Naive B cell (primary cell): ENCODE measurements at regions not wholly inside any gene's neighbourhood (a gene's known extent, or its start where the extent isn't known, plus 50 kb on each side); places are given as distances from the start of the nearest gene placed in this dataset.
"Not testable (repeated sequence)": the region's sequence is repeated elsewhere in the genome, so short reads cannot be mapped to it uniquely, and the experiment has no call there.

Source experiments
- ATAC-seq, 2 donors: fragments of 150-1000 bp; cut with Tn5 transposase; 2 replicates each; pipeline ENCODE4 v1.10.0; 2021; ENCODE audit warnings: low read depth in 2 of 2, mild to moderate bottlenecking in 2 of 2, moderate library complexity in 2 of 2
- DNase-seq: peaks from one replicate; pipeline ENCODE4 v3.0.0; 2022
- H3K27ac Mint-ChIP-seq, 6 donors: one replicate each; pipeline ENCODE4 v1.8.0; 2020 to 2022; ENCODE audit warnings: mild to moderate bottlenecking in 6 of 6, mixed read lengths in 6 of 6, moderate library complexity in 5 of 6, inconsistent platforms in 2 of 6
- H3K27me3 Mint-ChIP-seq, 3 donors: one replicate each; pipeline ENCODE4 v1.8.0; 2021 to 2022; ENCODE audit warnings: mixed read lengths in 3 of 3, mild to moderate bottlenecking in 1 of 3
- H3K36me3 Mint-ChIP-seq, 2 donors: one replicate each; pipeline ENCODE4 v1.8.0; 2020 to 2022; ENCODE audit warnings: mixed read lengths in 2 of 2, inconsistent platforms in 1 of 2, mild to moderate bottlenecking in 1 of 2
- H3K4me1 Mint-ChIP-seq, 3 donors: one replicate each; pipeline ENCODE4 v1.8.0; 2020 to 2022; ENCODE audit warnings: mixed read lengths in 3 of 3, inconsistent platforms in 1 of 3, mild to moderate bottlenecking in 1 of 3, moderate library complexity in 1 of 3
- H3K4me3 Mint-ChIP-seq, 8 donors: one replicate each; pipeline ENCODE4 v1.8.0; 2020 to 2022; ENCODE audit warnings: mild to moderate bottlenecking in 8 of 8, mixed read lengths in 8 of 8, moderate library complexity in 8 of 8, inconsistent platforms in 2 of 8
- H3K9me3 Mint-ChIP-seq, 7 donors: one replicate each; pipeline ENCODE4 v1.8.0; 2020 to 2022; ENCODE audit warnings: mixed read lengths in 7 of 7, mild to moderate bottlenecking in 5 of 7, inconsistent platforms in 2 of 7, moderate library complexity in 1 of 7

DNA sequence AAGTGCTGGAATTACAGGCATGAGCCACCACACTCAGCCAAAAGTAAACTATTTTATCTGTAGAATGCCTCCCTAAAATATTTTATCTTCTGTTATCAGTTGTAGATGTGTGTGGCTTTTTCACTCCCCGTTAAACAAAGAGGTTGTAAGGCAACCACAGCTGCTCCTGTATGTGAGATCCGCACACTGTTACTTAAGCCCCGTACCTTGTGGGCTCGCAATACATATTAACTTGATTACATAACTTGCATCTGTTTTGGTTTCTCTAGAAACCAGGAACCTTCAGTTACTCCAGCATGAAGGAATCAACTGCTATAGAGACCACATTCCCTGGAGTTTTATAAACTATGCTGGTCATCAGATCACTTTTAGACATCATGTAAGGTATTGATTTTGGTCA is 420.1 kb upstream of the SLC35B3 start:
- Mint-ChIP-seq H3K4me1 (peaks cover 0 to 1% (median 0%) of the 10 kb centered on the region in 3 donors), H3K4me3 (no peak overlapping the region), H3K36me3 (no peaks in the 10 kb centered on the region), H3K27me3 (peaks cover 0 to 8% (median 3%) of the 10 kb centered on the region in 3 donors), H3K27ac (no peak overlapping the region), H3K9me3 (peaks cover 0 to 5% (median 0%) of the 10 kb centered on the region in 7 donors)
- ATAC-seq (no peak), DNase-seq (no peak)

GRCh38 chr6:8852332-8852731 is 417.0 kb upstream of the SLC35B3 start:
- H3K4me3 Mint-ChIP-seq: no peak overlapping the region
- no peak for DNase-seq
- H3K27ac Mint-ChIP-seq: no peak overlapping the region
- peaks cover 0 to 8% (median 3%) of the 10 kb centered on the region in 3 donors for H3K27me3 Mint-ChIP-seq
- H3K9me3 Mint-ChIP-seq: peaks cover 0 to 5% (median 0%) of the 10 kb centered on the region in 7 donors
- no peak for ATAC-seq
- H3K4me1 Mint-ChIP-seq: no peaks in the 10 kb centered on the region
- H3K36me3 Mint-ChIP-seq: no peaks in the 10 kb centered on the region

- H3K36me3 Mint-ChIP-seq, H3K4me3 Mint-ChIP-seq, H3K27ac Mint-ChIP-seq, H3K27me3 Mint-ChIP-seq, ATAC-seq, DNase-seq, H3K9me3 Mint-ChIP-seq, H3K4me1 Mint-ChIP-seq: not testable (repeated sequence)
These were observed 411.3 kb upstream of the SLC35B3 start for GRCh38 chr6:8846680-8847079.

GRCh38 chr6:8845690-8846089 is 410.3 kb upstream of the SLC35B3 start:
- H3K4me1 Mint-ChIP-seq: no peaks in the 10 kb centered on the region
- DNase-seq (no peak), ATAC-seq (no peak)
- H3K9me3 Mint-ChIP-seq: peaks cover 0 to 5% (median 0%) of the 10 kb centered on the region in 7 donors
- no peak overlapping the region for H3K27ac Mint-ChIP-seq
- no peaks in the 10 kb centered on the region for H3K36me3 Mint-ChIP-seq
- peaks cover 0 to under 1% (median 0%) of the 10 kb centered on the region in 3 donors for H3K27me3 Mint-ChIP-seq
- peak overlapping the region in 1 of 8 donors; percentile 19 for H3K4me3 Mint-ChIP-seq

DNA sequence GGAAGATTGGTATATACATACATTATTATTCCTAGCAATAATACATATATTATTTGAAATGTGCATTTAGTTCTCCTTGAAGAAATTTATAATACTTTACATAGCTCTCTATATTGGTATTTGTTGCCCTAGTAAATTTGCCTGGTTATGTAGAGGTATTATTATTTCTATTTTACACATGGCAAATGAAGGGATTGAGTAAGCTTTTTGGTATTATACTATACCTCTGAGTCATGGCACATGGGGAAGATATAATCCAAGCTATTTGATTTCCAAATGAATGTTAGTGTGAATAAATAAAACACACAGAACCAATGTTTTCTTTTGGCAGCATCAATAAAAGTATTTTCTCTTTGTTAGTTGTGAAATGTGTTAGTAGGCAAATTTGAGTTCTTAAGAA is 409.6 kb upstream of the SLC35B3 start:
- Mint-ChIP-seq H3K27ac (no peak overlapping the region), H3K9me3 (peaks cover 0 to 5% (median 0%) of the 10 kb centered on the region in 7 donors), H3K4me3 (no peak overlapping the region), H3K36me3 (no peaks in the 10 kb centered on the region), H3K27me3 (peaks cover 0 to 3% (median 0%) of the 10 kb centered on the region in 3 donors), H3K4me1 (no peaks in the 10 kb centered on the region)
- DNase-seq: no peak
- ATAC-seq: no peak

DNA sequence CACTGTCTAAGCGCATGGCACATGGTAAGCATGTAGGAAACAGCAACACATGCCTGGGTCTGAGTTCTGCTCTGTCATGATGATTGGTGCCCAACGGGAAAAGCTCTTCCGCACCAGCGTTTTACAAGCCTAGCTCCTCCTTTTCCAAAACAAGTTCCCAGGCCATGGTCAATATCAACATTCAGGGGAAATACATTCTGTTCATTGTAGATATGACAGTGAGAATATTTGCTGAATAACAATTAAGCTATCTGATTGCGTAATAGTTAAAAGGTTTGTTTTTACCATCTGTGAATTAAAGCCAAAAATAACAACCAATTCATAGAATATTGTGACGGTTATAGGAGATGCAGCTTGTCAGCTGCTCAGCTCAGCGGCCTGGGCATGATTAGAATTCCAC is 404.3 kb upstream of the SLC35B3 start:
- no peak overlapping the region for H3K27ac Mint-ChIP-seq
- no peak for DNase-seq
- no peaks in the 10 kb centered on the region for H3K36me3 Mint-ChIP-seq
- H3K4me1 Mint-ChIP-seq: no peaks in the 10 kb centered on the region
- peaks cover 0 to 9% (median 0%) of the 10 kb centered on the region in 7 donors for H3K9me3 Mint-ChIP-seq
- H3K4me3 Mint-ChIP-seq: no peak overlapping the region
- ATAC-seq: no peak
- peaks cover 0 to 3% (median 0%) of the 10 kb centered on the region in 3 donors for H3K27me3 Mint-ChIP-seq

DNA sequence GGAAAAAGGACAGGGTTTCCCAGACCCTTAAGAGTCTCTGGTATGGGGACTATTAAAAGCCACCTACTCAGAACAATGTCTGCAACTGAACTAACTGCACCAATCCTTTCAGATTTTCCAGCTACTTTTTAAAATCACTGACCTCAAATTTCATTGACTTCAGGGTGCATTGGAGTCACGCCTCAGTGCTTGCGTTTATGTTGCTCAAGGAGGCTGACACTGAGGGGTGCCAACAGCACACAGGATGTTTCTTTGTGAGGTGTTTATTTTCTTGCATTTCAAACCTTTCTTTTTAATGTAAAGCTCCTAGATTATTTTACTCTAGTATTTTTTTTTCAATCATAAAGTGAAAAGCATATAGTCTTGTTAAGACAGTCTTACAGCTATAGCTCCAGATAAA is 402.0 kb upstream of the SLC35B3 start:
- no peak for ATAC-seq
- Mint-ChIP-seq H3K27me3 (peaks cover 0 to 4% (median 0%) of the 10 kb centered on the region in 3 donors), H3K27ac (no peak overlapping the region), H3K4me3 (no peak overlapping the region), H3K36me3 (no peaks in the 10 kb centered on the region), H3K4me1 (no peaks in the 10 kb centered on the region), H3K9me3 (peaks cover 0 to 4% (median 0%) of the 10 kb centered on the region in 7 donors)
- DNase-seq: no peak

DNA sequence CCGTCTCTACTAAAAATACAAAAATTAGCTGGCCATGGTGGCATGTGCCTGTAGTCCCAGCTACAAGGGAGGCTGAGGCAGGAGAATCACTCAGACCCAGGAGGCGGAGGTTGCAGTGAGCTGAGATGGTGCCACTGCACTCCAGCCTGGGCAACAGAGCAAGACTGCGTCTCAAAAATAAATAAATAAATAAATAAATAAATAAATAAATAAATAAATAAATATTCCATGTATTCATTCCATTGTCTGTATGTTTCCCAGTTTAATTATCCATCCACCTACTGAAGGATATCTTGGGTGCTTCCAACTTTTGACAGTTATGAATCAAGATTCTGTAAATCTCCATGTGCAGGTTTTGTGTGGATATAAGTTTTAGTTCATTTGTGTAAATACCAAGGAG is 397.4 kb upstream of the SLC35B3 start:
- H3K9me3 Mint-ChIP-seq, H3K27ac Mint-ChIP-seq, H3K27me3 Mint-ChIP-seq, H3K4me1 Mint-ChIP-seq, H3K36me3 Mint-ChIP-seq, H3K4me3 Mint-ChIP-seq, ATAC-seq, DNase-seq: not testable (repeated sequence)

DNA sequence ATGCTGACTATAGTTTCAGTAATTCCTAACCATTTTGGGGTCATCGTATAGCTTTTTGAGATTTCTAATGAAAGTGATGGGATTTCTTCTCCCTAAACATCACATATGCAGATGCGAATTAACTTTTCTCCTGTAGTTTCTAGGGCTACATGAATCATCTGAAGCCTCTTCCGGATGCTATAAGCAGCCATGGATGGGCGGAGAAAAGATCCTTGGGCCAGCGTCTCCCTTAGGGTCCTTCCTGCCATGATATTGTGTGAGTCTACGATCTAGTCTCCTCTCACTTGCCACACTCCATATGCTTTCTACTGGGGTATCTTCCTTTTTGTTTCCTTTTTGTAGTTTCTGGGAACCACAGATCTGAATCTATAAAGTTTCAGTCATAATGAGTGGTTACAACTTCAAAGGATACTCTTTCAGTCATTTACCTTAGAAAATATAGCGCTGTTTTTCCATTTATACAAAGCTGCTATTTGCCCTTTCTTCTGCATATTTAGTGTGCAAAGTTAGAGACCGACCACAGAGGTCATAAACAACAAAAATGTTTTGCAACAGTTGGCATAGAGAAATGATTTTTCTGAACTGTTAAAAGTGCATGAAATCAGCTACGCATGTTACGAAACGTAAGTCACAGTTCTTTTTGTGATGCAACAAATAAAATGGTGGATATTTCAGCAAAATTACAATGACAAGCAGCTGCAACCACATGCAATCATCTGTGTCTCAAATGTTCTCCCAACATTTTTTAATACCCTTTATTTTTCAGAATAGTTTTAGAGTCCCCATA is 396.2 kb upstream of the SLC35B3 start:
- DNase-seq (no peak), ATAC-seq (no peak)
- H3K9me3 Mint-ChIP-seq: peaks cover 0 to 5% (median 1%) of the 10 kb centered on the region in 7 donors
- no peaks in the 10 kb centered on the region for H3K36me3 Mint-ChIP-seq
- no peak overlapping the region for H3K27ac Mint-ChIP-seq
- no peak overlapping the region for H3K4me3 Mint-ChIP-seq
- peaks cover 0 to 4% (median 0%) of the 10 kb centered on the region in 3 donors for H3K27me3 Mint-ChIP-seq
- no peaks in the 10 kb centered on the region for H3K4me1 Mint-ChIP-seq

DNA sequence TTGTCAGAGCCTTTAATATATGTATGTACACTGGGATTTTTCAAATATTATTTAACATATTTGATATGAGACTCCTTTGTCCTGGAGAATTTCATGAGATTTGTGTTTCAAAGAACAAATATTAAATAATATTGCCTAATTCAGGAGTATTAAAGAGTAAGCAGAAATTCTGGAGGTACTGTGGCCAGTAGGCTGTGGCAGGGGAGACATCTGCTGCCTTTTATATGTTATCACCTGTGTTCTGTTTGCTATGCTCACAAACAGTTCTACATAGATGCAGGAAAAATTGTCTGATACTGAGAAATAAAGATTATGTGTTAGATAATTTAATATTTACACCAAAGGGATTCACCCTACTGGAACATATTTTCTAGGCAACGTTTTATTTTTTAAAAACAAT is 395.4 kb upstream of the SLC35B3 start:
- Mint-ChIP-seq H3K9me3 (peaks cover 0 to 9% (median 1%) of the 10 kb centered on the region in 7 donors), H3K36me3 (no peaks in the 10 kb centered on the region), H3K4me3 (no peak overlapping the region), H3K4me1 (no peaks in the 10 kb centered on the region), H3K27ac (no peak overlapping the region), H3K27me3 (peaks cover 0 to 9% (median 0%) of the 10 kb centered on the region in 3 donors)
- no peak for ATAC-seq
- no peak for DNase-seq

DNA sequence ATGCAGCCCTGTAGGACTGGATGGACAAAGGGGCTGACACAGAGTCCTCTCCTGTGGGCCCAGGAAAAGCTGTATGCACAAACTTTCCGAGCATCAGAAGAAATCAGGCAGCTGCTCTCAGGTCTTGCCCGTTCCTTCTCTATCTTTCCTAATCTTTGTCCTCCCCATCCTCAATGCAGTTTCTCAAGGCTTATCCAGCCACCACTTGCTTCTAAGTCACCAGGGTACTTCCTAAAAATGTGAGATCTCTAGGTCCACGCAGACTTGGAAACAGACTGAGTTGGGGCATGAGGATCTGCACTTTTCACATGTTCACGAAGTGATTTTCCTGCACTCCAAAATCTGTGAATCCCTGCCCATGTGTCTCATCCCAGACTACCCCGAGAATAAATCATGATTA is 394.5 kb upstream of the SLC35B3 start:
- H3K4me1 Mint-ChIP-seq: no peaks in the 10 kb centered on the region
- peaks cover 0 to 9% (median 0%) of the 10 kb centered on the region in 3 donors for H3K27me3 Mint-ChIP-seq
- no peak overlapping the region for H3K4me3 Mint-ChIP-seq
- H3K36me3 Mint-ChIP-seq: no peaks in the 10 kb centered on the region
- peaks cover 0 to 9% (median 1%) of the 10 kb centered on the region in 7 donors for H3K9me3 Mint-ChIP-seq
- no peak overlapping the region for H3K27ac Mint-ChIP-seq
- ATAC-seq: no peak
- no peak for DNase-seq

DNA sequence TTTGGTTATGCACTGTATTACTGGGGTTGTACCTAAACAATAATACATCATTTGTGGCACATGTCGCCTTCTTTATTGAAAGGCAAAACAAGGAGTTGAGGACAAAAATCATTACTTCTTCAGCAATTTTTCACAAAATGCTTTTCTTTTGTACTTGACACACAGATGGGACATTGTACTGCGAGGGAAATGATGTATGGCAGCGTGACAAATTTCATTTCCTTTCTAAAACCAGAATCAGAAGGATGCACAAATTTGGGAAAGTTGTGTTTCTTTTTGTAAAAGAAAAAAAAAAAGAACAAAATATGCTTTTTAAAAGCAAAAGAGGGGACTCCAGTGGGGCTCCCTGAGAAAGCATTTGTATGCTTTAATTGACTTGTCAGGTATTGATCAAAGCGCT is 394.0 kb upstream of the SLC35B3 start:
- Mint-ChIP-seq H3K36me3 (no peaks in the 10 kb centered on the region), H3K27ac (no peak overlapping the region), H3K9me3 (peaks cover 0 to 9% (median 1%) of the 10 kb centered on the region in 7 donors), H3K27me3 (peaks cover 0 to 9% (median 0%) of the 10 kb centered on the region in 3 donors), H3K4me1 (no peaks in the 10 kb centered on the region), H3K4me3 (no peak overlapping the region)
- ATAC-seq (no peak), DNase-seq (no peak)

DNA sequence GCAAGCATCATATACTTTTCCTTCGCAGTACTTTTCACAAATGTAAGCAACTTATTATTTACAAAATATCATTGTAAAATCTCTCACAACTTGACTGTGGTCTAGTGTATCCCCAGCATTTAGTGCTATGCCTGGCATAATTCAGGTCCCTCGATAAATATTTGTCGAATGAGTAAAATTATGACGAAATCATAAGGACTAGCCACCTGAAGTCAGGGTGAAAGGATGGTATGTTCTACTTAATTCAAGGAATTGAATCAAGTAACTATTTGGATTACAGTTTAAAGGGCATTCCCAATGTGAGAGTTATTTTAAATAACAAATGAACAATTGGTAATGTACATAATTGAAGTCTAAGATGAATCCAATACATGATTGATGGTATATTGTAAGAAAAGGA is 393.0 kb upstream of the SLC35B3 start:
- no peaks in the 10 kb centered on the region for H3K36me3 Mint-ChIP-seq
- DNase-seq (no peak), ATAC-seq (no peak)
- H3K4me1 Mint-ChIP-seq: no peaks in the 10 kb centered on the region
- H3K27me3 Mint-ChIP-seq: peaks cover 0 to 9% (median 0%) of the 10 kb centered on the region in 3 donors
- peaks cover 0 to 9% (median 2%) of the 10 kb centered on the region in 7 donors for H3K9me3 Mint-ChIP-seq
- H3K4me3 Mint-ChIP-seq: no peak overlapping the region
- no peak overlapping the region for H3K27ac Mint-ChIP-seq

DNA sequence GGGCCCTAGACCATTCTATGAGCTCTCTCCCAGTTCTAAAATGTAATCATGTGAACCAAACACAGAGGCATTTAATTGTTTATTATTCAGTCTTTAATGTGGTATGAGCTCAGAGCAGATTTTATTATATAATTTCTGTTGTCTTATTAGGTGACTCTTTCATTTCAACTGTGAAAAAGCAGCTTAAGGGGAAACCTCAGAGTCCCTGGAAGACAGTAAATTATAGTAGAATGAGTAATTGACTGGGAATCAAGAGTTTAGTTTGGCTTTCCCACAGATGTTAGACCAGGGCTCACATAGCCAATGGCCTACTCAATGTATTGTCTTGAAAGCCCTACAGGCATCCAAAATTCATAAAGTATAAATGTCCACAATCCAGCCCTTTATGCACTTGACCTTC is 390.4 kb upstream of the SLC35B3 start:
- DNase-seq (no peak), ATAC-seq (no peak)
- H3K4me1 Mint-ChIP-seq: no peaks in the 10 kb centered on the region
- no peak overlapping the region for H3K4me3 Mint-ChIP-seq
- H3K27ac Mint-ChIP-seq: no peak overlapping the region
- no peaks in the 10 kb centered on the region for H3K36me3 Mint-ChIP-seq
- peaks cover 0 to 9% (median 0%) of the 10 kb centered on the region in 7 donors for H3K9me3 Mint-ChIP-seq
- peaks cover 0 to 5% (median 0%) of the 10 kb centered on the region in 3 donors for H3K27me3 Mint-ChIP-seq
